HL-60 (cell line): ENCODE measurements at regions not wholly inside any gene's neighbourhood (a gene's known extent, or its start where the extent isn't known, plus 50 kb on each side); places are given as distances from the start of the nearest gene placed in this dataset.
A peak's percentile ranks its signal among the peaks of the same experiment; 100 is the strongest.
"Not testable (repeated sequence)": the region's sequence is repeated elsewhere in the genome, so short reads cannot be mapped to it uniquely, and the experiment has no call there.

Experiments used
- DNase-seq, 2 experiments: peaks; one replicate each; pipeline ENCODE4 v3.0.0-alpha.2; 2010 to 2020; ENCODE audit warnings: low read depth in 1 of 2, low spot score in 1 of 2
- H3K27ac ChIP-seq: fragments of 250-450 bp; sonication (Bioruptor Pico); replicated peaks from 2 replicates; pipeline ENCODE4 v1.5.1; 2020; ENCODE audit warnings: mild to moderate bottlenecking, moderate library complexity
- H3K27me3 ChIP-seq: fragments of 250-450 bp; sonication (Bioruptor Pico); 2 replicates; pipeline ENCODE4 v1.5.1; 2021; ENCODE audit warnings: mild to moderate bottlenecking, moderate library complexity; ENCODE audit not compliant: insufficient read depth, poor library complexity, severe bottlenecking
- H3K4me3 ChIP-seq: replicated peaks from 2 replicates; pipeline ENCODE4 v1.5.1; 2011; ENCODE audit warnings: mild to moderate bottlenecking, control low read depth, low read length; ENCODE audit not compliant: insufficient read depth
- CTCF ChIP-seq: IDR thresholded peaks from one replicate; pipeline ENCODE4 v1.5.1; 2011; ENCODE audit warnings: low read length, control low read depth, inconsistent platforms; ENCODE audit not compliant: insufficient read depth
- GABPA ChIP-seq: IDR thresholded peaks from 2 replicates; pipeline ENCODE4 v1.6.1; 2012; ENCODE audit warnings: low read depth
- POLR2AphosphoS5 ChIP-seq: IDR thresholded peaks from 2 replicates; pipeline ENCODE4 v1.6.1; 2012; ENCODE audit warnings: low read depth
- REST ChIP-seq: IDR thresholded peaks from 2 replicates; pipeline ENCODE4 v1.6.1; 2012; ENCODE audit warnings: low read depth; ENCODE audit not compliant: insufficient replicate concordance
- SPI1 ChIP-seq: IDR thresholded peaks from 2 replicates; pipeline ENCODE4 v1.6.1; 2012; ENCODE audit warnings: low read depth, mild to moderate bottlenecking, borderline replicate concordance

- no peaks in the 10 kb centered on the region for H3K27me3 ChIP-seq
- H3K27ac ChIP-seq: no peak overlapping the region
- TF ChIP-seq CTCF (no peak), REST (no peak), POLR2AphosphoS5 (no peak), GABPA (no peak), SPI1 (no peak)
- no peak for DNase-seq
- H3K4me3 ChIP-seq: no peak overlapping the region
Measured at GRCh38 chr13:54805743-54806142, 1777.1 kb downstream of the OLFM4 start.

- not testable (repeated sequence) for H3K27me3 ChIP-seq, DNase-seq, H3K27ac ChIP-seq, H3K4me3 ChIP-seq
Measured at GRCh38 chr13:54821938-54822470, 1793.4 kb downstream of the OLFM4 start.

GRCh38 chr13:54829391-54830068, 1800.9 kb downstream of the OLFM4 start:
- H3K27me3 ChIP-seq, H3K4me3 ChIP-seq, DNase-seq, H3K27ac ChIP-seq: not testable (repeated sequence)

GRCh38 chr13:54836273-54836672, 1807.7 kb downstream of the OLFM4 start:
- Histone ChIP-seq H3K27me3 (no peaks in the 10 kb centered on the region), H3K4me3 (no peak overlapping the region)
- TF ChIP-seq REST: no peak
- no peak for TF ChIP-seq POLR2AphosphoS5
- no peak for TF ChIP-seq GABPA
- no peak for TF ChIP-seq CTCF
- no peak for TF ChIP-seq SPI1

GRCh38 chr13:54841682-54842081, 1813.1 kb downstream of the OLFM4 start:
- Histone ChIP-seq H3K4me3 (no peak overlapping the region), H3K27ac (no peak overlapping the region), H3K27me3 (no peaks in the 10 kb centered on the region)
- TF ChIP-seq POLR2AphosphoS5: no peak
- no peak for TF ChIP-seq REST
- TF ChIP-seq SPI1: no peak
- peak in 1 of 2 experiments; percentile 25 for DNase-seq

More at GRCh38 chr13:54836273-54836672, 1807.7 kb downstream of the OLFM4 start:
- no peak overlapping the region for H3K27ac ChIP-seq
- no peak for DNase-seq
